Suppressor macrophage treated with lipopolysaccharide for 4 hours (primary cell): ENCODE measurements at regions not wholly inside any gene's neighbourhood (a gene's known extent, or its start where the extent isn't known, plus 50 kb on each side); places are given as distances from the start of the nearest gene placed in this dataset.
"Not testable (repeated sequence)": the region's sequence is repeated elsewhere in the genome, so short reads cannot be mapped to it uniquely, and the experiment has no call there.

Source experiments
- DNase-seq: peaks from one replicate; pipeline ENCODE4 v3.0.0-alpha.2; 2020

GRCh38 chr17:30682280-30682679, 142.2 kb downstream of the CRLF3 start:
- DNase-seq, result not testable (repeated sequence)

- not testable (repeated sequence) for DNase-seq
Measured at GRCh38 chr17:30680681-30681080, 143.8 kb downstream of the CRLF3 start.

GRCh38 chr17:30677550-30678249, 146.8 kb downstream of the CRLF3 start:
- no peak for DNase-seq

- not testable (repeated sequence) for DNase-seq
Measured at GRCh38 chr17:30675777-30676492, 148.6 kb downstream of the CRLF3 start.

- not testable (repeated sequence) for DNase-seq
Measured at GRCh38 chr17:30669217-30669649, 155.3 kb downstream of the CRLF3 start.

GRCh38 chr17:30668360-30669181, 155.9 kb downstream of the CRLF3 start:
- not testable (repeated sequence) for DNase-seq

GRCh38 chr17:30667657-30668359, 156.7 kb downstream of the CRLF3 start:
- DNase-seq, result not testable (repeated sequence)

- not testable (repeated sequence) for DNase-seq
Measured at GRCh38 chr17:30666838-30667656, 157.4 kb downstream of the CRLF3 start.

- DNase-seq, result not testable (repeated sequence)
Measured at GRCh38 chr17:30663727-30664455, 160.6 kb downstream of the CRLF3 start.

GRCh38 chr17:30657148-30657547, 167.3 kb downstream of the CRLF3 start:
- DNase-seq, result not testable (repeated sequence)

GRCh38 chr17:30653038-30653437, 171.5 kb downstream of the CRLF3 start:
- DNase-seq, result not testable (repeated sequence)

GRCh38 chr17:30650149-30650548, 172.9 kb downstream of the GOSR1 start:
- not testable (repeated sequence) for DNase-seq

GRCh38 chr17:30648015-30648620, 170.9 kb downstream of the GOSR1 start:
- DNase-seq, result not testable (repeated sequence)

- DNase-seq, result not testable (repeated sequence)
Measured at GRCh38 chr17:30645875-30646274, 168.7 kb downstream of the GOSR1 start.

GRCh38 chr17:30644713-30645112, 167.5 kb downstream of the GOSR1 start:
- DNase-seq, result not testable (repeated sequence)

- not testable (repeated sequence) for DNase-seq
Measured at GRCh38 chr17:30644287-30644686, 167.1 kb downstream of the GOSR1 start.

GRCh38 chr17:30641428-30641827, 164.2 kb downstream of the GOSR1 start:
- DNase-seq, result not testable (repeated sequence)

- DNase-seq, result not testable (repeated sequence)
Measured at GRCh38 chr17:30639391-30639790, 162.2 kb downstream of the GOSR1 start.

GRCh38 chr17:30638968-30639367, 161.8 kb downstream of the GOSR1 start:
- not testable (repeated sequence) for DNase-seq

GRCh38 chr17:30631651-30632050, 154.4 kb downstream of the GOSR1 start:
- not testable (repeated sequence) for DNase-seq
